WTC11 (cell line): ENCODE measurements at regions not wholly inside any gene's neighbourhood (a gene's known extent, or its start where the extent isn't known, plus 50 kb on each side); places are given as distances from the start of the nearest gene placed in this dataset.

Source experiments
- ATAC-seq: fragments of 200-7000 bp; cut with Tn5 transposase; 2 replicates; pipeline ENCODE4 v1.10.0; 2021; ENCODE audit warnings: mild to moderate bottlenecking, moderate library complexity
- CTCF ChIA-PET: fragments of 300-600 bp; sonication (Branson Sonifier 250); formaldehyde crosslinking; loops from one replicate; lab custom pipeline; 2021; ENCODE audit warnings: antibody characterized with exemption; lab: Charles Lee
- POLR2A ChIA-PET: fragments of 350-600 bp; sonication (Branson Sonifier 250); formaldehyde crosslinking; loops from one replicate; lab custom pipeline; 2021; ENCODE audit warnings: antibody characterized with exemption; lab: Charles Lee
- DNase-seq: peaks from one replicate; pipeline ENCODE4 v3.0.0; 2021; ENCODE audit warnings: low spot score
- H3K27ac Mint-ChIP-seq: 2 replicates; pipeline ENCODE4 v1.8.0; 2021; ENCODE audit warnings: mixed read lengths
- H3K27me3 Mint-ChIP-seq: 2 replicates; pipeline ENCODE4 v1.8.0; 2021; ENCODE audit warnings: low read depth, mild to moderate bottlenecking, moderate library complexity, mixed read lengths
- H3K36me3 Mint-ChIP-seq: 2 replicates; pipeline ENCODE4 v1.8.0; 2021; ENCODE audit warnings: mixed read lengths
- H3K4me1 Mint-ChIP-seq: 2 replicates; pipeline ENCODE4 v1.8.0; 2022; ENCODE audit warnings: mixed read lengths
- H3K4me3 Mint-ChIP-seq: 2 replicates; pipeline ENCODE4 v1.8.0; 2021; ENCODE audit warnings: mild to moderate bottlenecking, moderate library complexity, mixed read lengths
- H3K9me3 Mint-ChIP-seq: 2 replicates; pipeline ENCODE4 v1.8.0; 2021; ENCODE audit warnings: mixed read lengths
- ATF1 ChIP-seq: sonication (generic); formaldehyde crosslinking; IDR thresholded peaks from 2 replicates; pipeline ENCODE4 v1.8.1; 2023; ENCODE audit warnings: mild to moderate bottlenecking, moderate library complexity, missing genetic modification reagents
- CBFB ChIP-seq: sonication (generic); formaldehyde crosslinking; IDR thresholded peaks from 2 replicates; pipeline ENCODE4 v1.8.1; 2022; ENCODE audit warnings: mild to moderate bottlenecking, low read depth, missing genetic modification reagents
- CTCF ChIP-seq: fragments of 200-600 bp; IDR thresholded peaks from 2 replicates; pipeline ENCODE4 v1.8.0; 2022; ENCODE audit warnings: antibody characterized with exemption
- EMX1 ChIP-seq: fragments of 250-450 bp; sonication (Bioruptor Pico); IDR thresholded peaks from 2 replicates; pipeline ENCODE4 v1.8.0; 2021; ENCODE audit warnings: mild to moderate bottlenecking
- FOXK1 ChIP-seq: sonication (generic); formaldehyde crosslinking; IDR thresholded peaks from 2 replicates; pipeline ENCODE4 v1.8.0; 2022; ENCODE audit warnings: mild to moderate bottlenecking, moderate library complexity, missing genetic modification reagents
- GABPB1 ChIP-seq: sonication (generic); formaldehyde crosslinking; IDR thresholded peaks from 2 replicates; pipeline ENCODE4 v1.8.1; 2023; ENCODE audit warnings: mild to moderate bottlenecking, missing genetic modification reagents
- NR1H2 ChIP-seq: sonication (generic); formaldehyde crosslinking; IDR thresholded peaks from 2 replicates; pipeline ENCODE4 v1.9.0; 2021; ENCODE audit warnings: mild to moderate bottlenecking, moderate library complexity, missing genetic modification reagents
- OVOL2 ChIP-seq: fragments of 250-450 bp; sonication (Bioruptor Pico); IDR thresholded peaks from 2 replicates; pipeline ENCODE4 v1.9.0; 2021; ENCODE audit warnings: mild to moderate bottlenecking, borderline replicate concordance
- PRRX2 ChIP-seq: fragments of 250-450 bp; sonication (Bioruptor Pico); IDR thresholded peaks from 2 replicates; pipeline ENCODE4 v1.8.0; 2021; ENCODE audit warnings: mild to moderate bottlenecking
- TCF7 ChIP-seq: sonication (generic); formaldehyde crosslinking; IDR thresholded peaks from 2 replicates; pipeline ENCODE4 v1.8.0; 2022; ENCODE audit warnings: mild to moderate bottlenecking, low read depth, missing genetic modification reagents, moderate library complexity
- TEAD4 ChIP-seq: sonication (generic); formaldehyde crosslinking; IDR thresholded peaks from 2 replicates; pipeline ENCODE4 v1.8.0; 2022; ENCODE audit warnings: mild to moderate bottlenecking, missing genetic modification reagents
- ZNF281 ChIP-seq: sonication (generic); formaldehyde crosslinking; IDR thresholded peaks from 2 replicates; pipeline ENCODE4 v1.8.0; 2023; ENCODE audit warnings: mild to moderate bottlenecking, missing genetic modification reagents
- ZNF416 ChIP-seq: fragments of 250-450 bp; sonication (Bioruptor Pico); IDR thresholded peaks from 2 replicates; pipeline ENCODE4 v1.9.0; 2021; ENCODE audit warnings: mild to moderate bottlenecking, inconsistent platforms
- ZNF512 ChIP-seq: sonication (generic); formaldehyde crosslinking; IDR thresholded peaks from 2 replicates; pipeline ENCODE4 v1.8.1; 2022; ENCODE audit warnings: missing genetic modification reagents, borderline replicate concordance
- TF ChIP-seq, protein P1 (sequence below): sonication (generic); formaldehyde crosslinking; IDR thresholded peaks from 2 replicates; pipeline ENCODE4 v1.8.0; 2022; ENCODE audit warnings: missing genetic modification reagents
- TF ChIP-seq, protein P2 (sequence below): fragments of 250-450 bp; sonication (Bioruptor Pico); IDR thresholded peaks from 2 replicates; pipeline ENCODE4 v1.9.0; 2021; ENCODE audit warnings: mild to moderate bottlenecking
- TF ChIP-seq, protein P3 (sequence below): fragments of 250-450 bp; sonication (Bioruptor Pico); conservative IDR thresholded peaks from 2 replicates; pipeline ENCODE4 v1.9.0; 2021; ENCODE audit warnings: mild to moderate bottlenecking
- TF ChIP-seq, protein P4 (sequence below): sonication (generic); formaldehyde crosslinking; IDR thresholded peaks from 2 replicates; pipeline ENCODE4 v1.8.1; 2023; ENCODE audit warnings: mild to moderate bottlenecking, missing genetic modification reagents, moderate library complexity

- TF ChIP-seq, protein P1, sequence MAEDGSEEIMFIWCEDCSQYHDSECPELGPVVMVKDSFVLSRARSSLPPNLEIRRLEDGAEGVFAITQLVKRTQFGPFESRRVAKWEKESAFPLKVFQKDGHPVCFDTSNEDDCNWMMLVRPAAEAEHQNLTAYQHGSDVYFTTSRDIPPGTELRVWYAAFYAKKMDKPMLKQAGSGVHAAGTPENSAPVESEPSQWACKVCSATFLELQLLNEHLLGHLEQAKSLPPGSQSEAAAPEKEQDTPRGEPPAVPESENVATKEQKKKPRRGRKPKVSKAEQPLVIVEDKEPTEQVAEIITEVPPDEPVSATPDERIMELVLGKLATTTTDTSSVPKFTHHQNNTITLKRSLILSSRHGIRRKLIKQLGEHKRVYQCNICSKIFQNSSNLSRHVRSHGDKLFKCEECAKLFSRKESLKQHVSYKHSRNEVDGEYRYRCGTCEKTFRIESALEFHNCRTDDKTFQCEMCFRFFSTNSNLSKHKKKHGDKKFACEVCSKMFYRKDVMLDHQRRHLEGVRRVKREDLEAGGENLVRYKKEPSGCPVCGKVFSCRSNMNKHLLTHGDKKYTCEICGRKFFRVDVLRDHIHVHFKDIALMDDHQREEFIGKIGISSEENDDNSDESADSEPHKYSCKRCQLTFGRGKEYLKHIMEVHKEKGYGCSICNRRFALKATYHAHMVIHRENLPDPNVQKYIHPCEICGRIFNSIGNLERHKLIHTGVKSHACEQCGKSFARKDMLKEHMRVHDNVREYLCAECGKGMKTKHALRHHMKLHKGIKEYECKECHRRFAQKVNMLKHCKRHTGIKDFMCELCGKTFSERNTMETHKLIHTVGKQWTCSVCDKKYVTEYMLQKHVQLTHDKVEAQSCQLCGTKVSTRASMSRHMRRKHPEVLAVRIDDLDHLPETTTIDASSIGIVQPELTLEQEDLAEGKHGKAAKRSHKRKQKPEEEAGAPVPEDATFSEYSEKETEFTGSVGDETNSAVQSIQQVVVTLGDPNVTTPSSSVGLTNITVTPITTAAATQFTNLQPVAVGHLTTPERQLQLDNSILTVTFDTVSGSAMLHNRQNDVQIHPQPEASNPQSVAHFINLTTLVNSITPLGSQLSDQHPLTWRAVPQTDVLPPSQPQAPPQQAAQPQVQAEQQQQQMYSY = peak; percentile 90
- TF ChIP-seq, protein P2, sequence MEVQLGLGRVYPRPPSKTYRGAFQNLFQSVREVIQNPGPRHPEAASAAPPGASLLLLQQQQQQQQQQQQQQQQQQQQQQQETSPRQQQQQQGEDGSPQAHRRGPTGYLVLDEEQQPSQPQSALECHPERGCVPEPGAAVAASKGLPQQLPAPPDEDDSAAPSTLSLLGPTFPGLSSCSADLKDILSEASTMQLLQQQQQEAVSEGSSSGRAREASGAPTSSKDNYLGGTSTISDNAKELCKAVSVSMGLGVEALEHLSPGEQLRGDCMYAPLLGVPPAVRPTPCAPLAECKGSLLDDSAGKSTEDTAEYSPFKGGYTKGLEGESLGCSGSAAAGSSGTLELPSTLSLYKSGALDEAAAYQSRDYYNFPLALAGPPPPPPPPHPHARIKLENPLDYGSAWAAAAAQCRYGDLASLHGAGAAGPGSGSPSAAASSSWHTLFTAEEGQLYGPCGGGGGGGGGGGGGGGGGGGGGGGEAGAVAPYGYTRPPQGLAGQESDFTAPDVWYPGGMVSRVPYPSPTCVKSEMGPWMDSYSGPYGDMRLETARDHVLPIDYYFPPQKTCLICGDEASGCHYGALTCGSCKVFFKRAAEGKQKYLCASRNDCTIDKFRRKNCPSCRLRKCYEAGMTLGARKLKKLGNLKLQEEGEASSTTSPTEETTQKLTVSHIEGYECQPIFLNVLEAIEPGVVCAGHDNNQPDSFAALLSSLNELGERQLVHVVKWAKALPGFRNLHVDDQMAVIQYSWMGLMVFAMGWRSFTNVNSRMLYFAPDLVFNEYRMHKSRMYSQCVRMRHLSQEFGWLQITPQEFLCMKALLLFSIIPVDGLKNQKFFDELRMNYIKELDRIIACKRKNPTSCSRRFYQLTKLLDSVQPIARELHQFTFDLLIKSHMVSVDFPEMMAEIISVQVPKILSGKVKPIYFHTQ (CRISPR knock-in tag) = no peak
- TF ChIP-seq TCF7 (no peak), CTCF (peak; percentile 49)
Measured at GRCh38 chr7:67484244-67484751, 487.7 kb downstream of the TYW1 start (continued).

GRCh38 chr7:67486401-67486800, 489.8 kb downstream of the TYW1 start:
- H3K36me3 Mint-ChIP-seq = peaks cover 2% of the 10 kb centered on the region; the same call in 1 of the 2 replicates
- ATAC-seq (no peak), DNase-seq (no peak)
- peaks cover 12% of the 10 kb centered on the region for H3K27me3 Mint-ChIP-seq
- no peak for TF ChIP-seq ATF1 (CRISPR knock-in tag)
- TF ChIP-seq FOXK1 (CRISPR knock-in tag) = no peak
- no peak for TF ChIP-seq TEAD4 (CRISPR knock-in tag)
- TF ChIP-seq ZNF281 (CRISPR knock-in tag) = no peak
- TF ChIP-seq, protein P3, sequence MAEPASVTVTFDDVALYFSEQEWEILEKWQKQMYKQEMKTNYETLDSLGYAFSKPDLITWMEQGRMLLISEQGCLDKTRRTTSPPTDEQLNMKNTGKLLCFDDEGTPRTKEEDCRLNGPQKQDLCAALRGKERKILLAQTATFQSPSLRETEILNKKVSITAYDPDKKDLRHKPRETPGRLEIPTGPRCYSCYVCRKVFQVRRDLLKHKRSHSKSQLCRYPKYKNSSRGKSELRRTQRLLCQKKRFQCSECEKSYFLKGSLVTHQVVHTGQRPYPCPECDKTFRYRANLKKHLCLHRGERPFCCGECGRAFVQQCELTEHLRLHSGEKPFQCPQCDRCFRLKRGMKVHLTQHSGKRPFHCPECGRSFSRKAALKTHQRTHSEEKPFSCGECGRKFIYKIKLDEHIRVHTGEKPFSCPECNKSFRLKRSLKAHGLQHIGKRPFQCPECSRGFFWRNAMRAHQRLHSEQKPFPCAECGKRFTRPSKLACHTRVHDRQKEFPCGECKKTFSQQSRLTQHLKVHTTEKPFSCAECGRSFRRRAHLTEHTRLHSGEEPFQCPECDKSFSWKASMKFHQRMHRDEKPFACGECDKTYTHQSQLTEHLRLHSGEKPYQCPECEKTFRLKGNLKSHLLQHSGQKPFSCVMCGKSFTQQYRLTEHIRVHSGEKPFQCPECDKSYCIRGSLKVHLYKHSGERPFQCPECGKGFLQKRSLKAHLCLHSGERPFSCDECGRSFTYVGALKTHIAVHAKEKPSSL (CRISPR knock-in tag) = no peak
- TF ChIP-seq ZNF512 (CRISPR knock-in tag) = no peak
- TF ChIP-seq NR1H2 (CRISPR knock-in tag) = no peak
- no peak for TF ChIP-seq GABPB1 (CRISPR knock-in tag)
- no peak for TF ChIP-seq CBFB
- TF ChIP-seq OVOL2 (CRISPR knock-in tag) = no peak
- TF ChIP-seq, protein P4, sequence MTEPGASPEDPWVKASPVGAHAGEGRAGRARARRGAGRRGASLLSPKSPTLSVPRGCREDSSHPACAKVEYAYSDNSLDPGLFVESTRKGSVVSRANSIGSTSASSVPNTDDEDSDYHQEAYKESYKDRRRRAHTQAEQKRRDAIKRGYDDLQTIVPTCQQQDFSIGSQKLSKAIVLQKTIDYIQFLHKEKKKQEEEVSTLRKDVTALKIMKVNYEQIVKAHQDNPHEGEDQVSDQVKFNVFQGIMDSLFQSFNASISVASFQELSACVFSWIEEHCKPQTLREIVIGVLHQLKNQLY (CRISPR knock-in tag) = no peak
- no peak for TF ChIP-seq PRRX2 (CRISPR knock-in tag)
- TF ChIP-seq ZNF416 = no peak
- TF ChIP-seq TCF7 = no peak
- TF ChIP-seq EMX1 (CRISPR knock-in tag) = no peak
- peaks cover 17% of the 10 kb centered on the region for H3K4me1 Mint-ChIP-seq
- H3K9me3 Mint-ChIP-seq = peaks cover 28% of the 10 kb centered on the region
- ChIA-PET POLR2A (interaction anchor here (0.5 kb wide), 1 partner anchor 293 kb away, joined by 3 read pairs; no protein-coding TSS in a partner anchor), CTCF (interaction anchor here (1.3 to 4.1 kb wide), 3 partner anchors 48 to 139 kb away, joined by 5 to 52 read pairs (median 12); no protein-coding TSS in a partner anchor)
- no peak overlapping the region for H3K27ac Mint-ChIP-seq
- H3K4me3 Mint-ChIP-seq = no peak overlapping the region
